ENCODE measurements at regions not wholly inside any gene's neighbourhood (a gene's known extent, or its start where the extent isn't known, plus 50 kb on each side); places are given as distances from the start of the nearest gene placed in this dataset.

- no peak overlapping the region for H3K4me2 ChIP-seq
- H2AFZ ChIP-seq: no peak overlapping the region
- no peaks in the 10 kb centered on the region for H3K9me3 Mint-ChIP-seq
- ATAC-seq (no peak), DNase-seq (ENCODE audit: low spot score) (no peak)
- no peak overlapping the region for H3K4me3 Mint-ChIP-seq
- no peaks in the 10 kb centered on the region for H3K36me3 Mint-ChIP-seq (ENCODE audit: low read depth)
- H3K27ac Mint-ChIP-seq: no peak overlapping the region
- H3K36me3 ChIP-seq (ENCODE audit: insufficient read depth): no peaks in the 10 kb centered on the region
- no peaks in the 10 kb centered on the region; the same call in 1 of the 3 replicates for H3K4me1 Mint-ChIP-seq
- H3K4me1 ChIP-seq (ENCODE audit: insufficient read depth): peaks cover 5% of the 10 kb centered on the region; the same call in 1 of the 2 replicates
- H3F3A ChIP-seq (replicated peaks; ENCODE audit: low read depth): no peaks in the 10 kb centered on the region
- H4K20me1 ChIP-seq (replicated peaks; ENCODE audit: insufficient read depth): no peaks in the 10 kb centered on the region
- no peaks in the 10 kb centered on the region for H3K27me3 ChIP-seq (ENCODE audit: insufficient read depth)
- TF ChIP-seq ZNF114 (CRISPR knock-in tag; IDR thresholded peaks at IDR 0.05) (no peak), ZNF331 (CRISPR knock-in tag; IDR thresholded peaks at IDR 0.05; ENCODE audit: low read depth) (no peak), EZH2 (IDR thresholded peaks at IDR 0.05; ENCODE audit: low read depth, unreplicated experiment) (no peak), ZNF462 (CRISPR knock-in tag; IDR thresholded peaks at IDR 0.05) (no peak), EZH2phosphoT487 (IDR thresholded peaks at IDR 0.05; ENCODE audit: unreplicated experiment) (no peak), NANOG (IDR thresholded peaks at IDR 0.05; ENCODE audit: borderline replicate concordance) (no peak), CREB1 (CRISPR knock-in tag; IDR thresholded peaks at IDR 0.05; ENCODE audit: low read depth) (no peak), REST (IDR thresholded peaks at IDR 0.05; ENCODE audit: unreplicated experiment) (no peak), ETS1 (IDR thresholded peaks at IDR 0.05) (no peak), JUNB (IDR thresholded peaks at IDR 0.05; ENCODE audit: unreplicated experiment) (no peak), POLR2AphosphoS5 (IDR thresholded peaks at IDR 0.05; ENCODE audit: low read depth) (no peak), STAT1 (IDR thresholded peaks at IDR 0.05; ENCODE audit: unreplicated experiment) (no peak)
- TF ChIP-seq, protein P1, sequence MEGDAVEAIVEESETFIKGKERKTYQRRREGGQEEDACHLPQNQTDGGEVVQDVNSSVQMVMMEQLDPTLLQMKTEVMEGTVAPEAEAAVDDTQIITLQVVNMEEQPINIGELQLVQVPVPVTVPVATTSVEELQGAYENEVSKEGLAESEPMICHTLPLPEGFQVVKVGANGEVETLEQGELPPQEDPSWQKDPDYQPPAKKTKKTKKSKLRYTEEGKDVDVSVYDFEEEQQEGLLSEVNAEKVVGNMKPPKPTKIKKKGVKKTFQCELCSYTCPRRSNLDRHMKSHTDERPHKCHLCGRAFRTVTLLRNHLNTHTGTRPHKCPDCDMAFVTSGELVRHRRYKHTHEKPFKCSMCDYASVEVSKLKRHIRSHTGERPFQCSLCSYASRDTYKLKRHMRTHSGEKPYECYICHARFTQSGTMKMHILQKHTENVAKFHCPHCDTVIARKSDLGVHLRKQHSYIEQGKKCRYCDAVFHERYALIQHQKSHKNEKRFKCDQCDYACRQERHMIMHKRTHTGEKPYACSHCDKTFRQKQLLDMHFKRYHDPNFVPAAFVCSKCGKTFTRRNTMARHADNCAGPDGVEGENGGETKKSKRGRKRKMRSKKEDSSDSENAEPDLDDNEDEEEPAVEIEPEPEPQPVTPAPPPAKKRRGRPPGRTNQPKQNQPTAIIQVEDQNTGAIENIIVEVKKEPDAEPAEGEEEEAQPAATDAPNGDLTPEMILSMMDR (conservative IDR thresholded peaks at IDR 0.05; ENCODE audit: low read depth in 2 of 2): no peak
- no peaks in the 10 kb centered on the region for H3K9me2 ChIP-seq (ENCODE audit: insufficient read depth)
- H3K27me3 Mint-ChIP-seq (ENCODE audit: insufficient read depth, low read depth, poor library complexity): no peaks in the 10 kb centered on the region
- no peak overlapping the region for H3K4me3 ChIP-seq
- no peaks in the 10 kb centered on the region for H3K79me2 ChIP-seq (replicated peaks; ENCODE audit: insufficient read depth)
- H3K27ac ChIP-seq (ENCODE audit: low read depth): no peak overlapping the region
Observed at GRCh38 chr17:71111460-71111859, 942.1 kb downstream of the KCNJ2 start.

Data from GM23338 (cell line).